Islet of Langerhans (tissue), 1 donor: ENCODE measurements at regions not wholly inside any gene's neighbourhood (a gene's known extent, or its start where the extent isn't known, plus 50 kb on each side); places are given as distances from the start of the nearest gene placed in this dataset.

ENCODE experiments used
- FAIRE-seq: peaks from one replicate; lab custom pipeline; 2011; peaks lifted over from hg19 to GRCh38; lab: Jason Lieb, UNC

DNA sequence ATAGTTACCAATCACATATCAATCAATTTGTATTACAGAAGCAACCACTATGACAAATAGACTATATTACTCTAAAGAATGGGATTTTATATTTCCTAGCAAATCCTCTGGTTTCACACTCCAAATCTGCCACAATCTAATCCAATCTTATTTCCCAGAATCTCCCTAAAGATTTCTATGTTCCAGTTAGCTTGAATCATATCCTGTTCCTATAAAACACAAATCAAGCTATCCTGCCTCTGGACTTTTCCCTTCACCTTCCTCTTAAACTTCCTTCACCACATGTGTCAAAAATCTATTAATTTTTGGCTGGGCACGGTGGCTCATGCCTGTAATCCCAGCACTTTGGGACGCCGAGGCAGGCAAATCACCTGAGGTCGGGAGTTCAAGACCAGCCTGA lies 50.0 kb downstream of the PIK3C2A start:
- no peak for FAIRE-seq

DNA sequence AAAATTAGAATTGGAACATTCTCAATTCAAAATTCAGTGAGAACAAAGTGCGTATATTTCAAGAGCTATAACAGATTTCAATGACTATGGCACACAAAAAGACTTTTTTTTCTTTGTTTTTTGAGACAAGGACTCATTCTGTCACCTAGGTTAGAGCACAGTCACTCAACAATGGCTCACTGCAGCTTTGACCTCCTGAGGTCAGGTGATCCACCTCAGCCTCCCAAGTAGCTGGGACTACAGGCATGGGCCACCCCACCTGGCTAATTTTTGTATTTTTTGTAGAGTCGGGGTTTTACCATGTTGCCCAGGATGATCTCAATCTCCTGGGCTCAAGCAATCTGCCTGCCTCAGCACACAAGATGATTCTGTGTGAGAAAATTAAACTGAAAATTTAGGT lies 51.5 kb downstream of the PIK3C2A start:
- peak; percentile 30 for FAIRE-seq

DNA sequence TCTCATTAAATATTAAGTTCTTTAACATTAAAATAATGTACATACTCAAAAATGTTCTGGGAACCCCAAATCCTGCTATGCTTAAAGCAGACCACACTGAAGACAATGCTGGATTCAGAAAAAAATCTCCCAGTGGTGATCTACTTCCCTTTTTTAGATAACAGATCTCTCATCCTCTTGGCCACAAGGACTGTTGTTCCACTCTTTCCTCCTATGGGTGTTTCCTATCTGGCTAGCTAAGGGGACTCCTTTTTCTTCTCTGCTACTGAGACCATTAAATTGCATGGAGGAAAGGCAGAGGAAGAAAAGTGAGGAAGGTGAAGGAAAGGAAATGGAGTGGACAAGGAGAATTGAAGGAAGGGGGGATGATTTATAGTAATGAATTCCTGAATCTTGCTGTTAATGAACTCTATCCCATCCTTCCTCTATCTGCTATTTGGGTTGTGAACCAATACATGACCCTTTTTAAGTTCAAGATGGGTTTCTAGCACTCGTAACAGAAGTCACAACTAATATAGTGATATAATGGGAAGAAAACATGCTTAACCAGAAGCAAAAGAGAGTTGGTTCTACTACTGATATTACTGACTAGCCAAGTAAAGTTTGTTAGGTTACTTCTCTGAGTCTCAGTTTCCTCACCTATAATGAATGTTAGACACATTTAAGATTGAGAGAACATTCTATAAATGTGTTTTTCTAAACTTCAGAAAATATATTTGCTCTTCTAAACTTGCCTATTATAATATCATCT lies 53.2 kb downstream of the PIK3C2A start:
- FAIRE-seq: no peak

DNA sequence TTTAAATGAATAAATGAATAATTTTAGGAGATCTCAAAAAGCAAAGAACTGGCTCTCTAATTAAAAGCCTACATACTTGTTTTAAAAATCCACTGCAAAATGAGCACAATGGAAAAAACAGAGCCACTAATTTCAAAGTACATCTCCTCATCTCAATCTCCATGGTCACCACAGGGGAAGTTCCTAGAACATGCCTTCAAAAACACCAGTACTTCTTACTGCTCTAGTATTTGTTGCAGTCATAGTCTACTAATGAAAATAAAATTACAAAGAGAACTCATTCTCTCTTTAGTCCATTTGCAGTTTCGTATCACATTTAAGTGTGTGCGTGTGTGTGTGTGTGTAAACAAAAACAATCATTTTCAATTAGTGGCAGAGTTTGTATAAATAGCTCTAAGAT lies 54.0 kb downstream of the PIK3C2A start:
- no peak for FAIRE-seq

DNA sequence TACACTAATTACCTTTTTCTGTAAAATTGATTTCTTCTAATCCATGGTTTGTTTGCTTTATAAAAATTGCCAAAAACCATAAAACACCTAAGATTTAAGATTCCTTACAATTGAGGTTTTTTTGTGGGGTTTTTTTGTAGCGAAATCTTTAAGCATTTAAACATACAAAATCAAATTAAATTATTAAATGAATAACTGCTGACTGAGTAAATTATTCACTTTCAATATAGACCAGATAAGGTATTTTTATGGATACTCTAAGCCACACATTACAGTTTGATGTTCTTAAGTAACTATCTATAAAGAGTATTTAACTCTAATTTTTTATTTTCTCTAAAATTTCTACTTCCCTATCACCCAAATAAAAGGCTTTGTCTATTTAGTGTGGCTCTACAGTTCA lies 55.5 kb downstream of the PIK3C2A start:
- peak; percentile 41 for FAIRE-seq

DNA sequence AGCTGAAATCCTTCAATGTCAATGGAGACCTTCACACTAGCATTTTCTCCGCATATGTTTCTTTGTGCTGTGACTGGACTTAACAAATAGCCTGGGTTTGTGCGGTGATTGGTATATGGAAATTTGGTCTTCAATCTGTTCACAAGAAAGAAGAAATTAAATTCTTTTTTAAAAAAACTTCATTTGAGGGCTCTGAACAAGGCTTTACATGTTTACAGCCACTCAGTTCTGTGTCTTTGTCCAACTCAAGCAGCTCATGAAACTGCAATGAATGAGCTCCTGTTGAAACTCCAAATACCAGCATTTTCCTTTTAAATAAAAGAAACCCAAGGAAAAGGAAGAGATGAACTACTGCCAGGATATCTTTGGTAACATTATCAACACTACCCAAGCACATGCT lies 57.3 kb downstream of the PIK3C2A start:
- no peak for FAIRE-seq

DNA sequence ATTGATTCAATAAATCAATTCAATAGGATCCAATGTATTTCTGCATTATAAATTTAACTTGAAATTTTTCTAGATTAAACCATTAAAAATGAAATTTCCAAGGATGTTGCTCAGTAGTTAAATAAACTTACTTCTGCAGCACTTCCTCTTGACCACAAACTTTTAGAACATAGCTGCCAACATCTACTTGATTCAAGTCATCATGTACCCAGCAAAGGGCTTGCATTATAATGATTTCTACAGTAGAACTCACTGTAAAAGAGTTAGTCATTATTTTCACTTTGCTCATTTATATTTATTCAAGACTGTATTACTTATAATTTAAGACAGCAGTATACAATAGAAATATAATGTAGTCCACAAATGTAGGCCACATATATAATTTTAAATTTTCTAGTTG lies 59.2 kb downstream of the PIK3C2A start:
- FAIRE-seq: no peak

DNA sequence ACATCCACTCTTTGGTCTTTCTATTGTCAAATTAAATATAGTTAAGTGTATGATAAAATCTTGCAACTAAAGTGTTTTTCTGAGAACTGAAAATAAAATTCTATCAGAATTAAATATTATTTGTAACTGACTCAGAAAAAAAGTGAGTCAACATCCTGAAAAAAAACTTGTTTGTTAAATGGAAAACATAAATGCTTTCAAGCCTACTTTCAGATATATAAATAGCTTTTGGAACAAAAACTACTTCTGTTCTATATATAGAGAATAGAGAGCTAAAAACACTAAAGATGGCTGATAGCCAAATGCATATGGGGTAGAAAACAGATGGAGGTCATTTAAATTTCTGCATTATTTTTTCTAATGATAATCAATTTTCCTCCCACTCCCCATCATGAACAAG lies 61.8 kb downstream of the PIK3C2A start:
- peak; percentile 9 for FAIRE-seq

DNA sequence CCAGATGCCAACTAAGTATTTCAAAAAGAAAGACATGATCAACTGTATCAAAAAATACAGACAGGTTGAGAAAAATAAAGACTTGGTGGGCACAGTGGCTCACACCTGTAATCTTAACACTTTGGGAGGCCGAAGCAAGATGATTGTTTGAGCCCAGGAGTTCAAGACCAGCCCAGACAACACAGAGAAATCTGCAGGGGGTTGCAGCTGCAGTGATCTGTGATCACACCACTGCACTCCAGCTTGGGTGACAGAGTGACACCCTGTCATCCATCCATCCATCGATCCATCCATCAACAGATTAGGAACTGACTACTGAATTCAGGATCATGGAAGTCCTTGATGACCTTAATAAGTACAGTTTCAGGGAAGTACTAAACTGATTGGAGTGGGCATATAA lies 65.0 kb upstream of the RPS13 start:
- FAIRE-seq: no peak

DNA sequence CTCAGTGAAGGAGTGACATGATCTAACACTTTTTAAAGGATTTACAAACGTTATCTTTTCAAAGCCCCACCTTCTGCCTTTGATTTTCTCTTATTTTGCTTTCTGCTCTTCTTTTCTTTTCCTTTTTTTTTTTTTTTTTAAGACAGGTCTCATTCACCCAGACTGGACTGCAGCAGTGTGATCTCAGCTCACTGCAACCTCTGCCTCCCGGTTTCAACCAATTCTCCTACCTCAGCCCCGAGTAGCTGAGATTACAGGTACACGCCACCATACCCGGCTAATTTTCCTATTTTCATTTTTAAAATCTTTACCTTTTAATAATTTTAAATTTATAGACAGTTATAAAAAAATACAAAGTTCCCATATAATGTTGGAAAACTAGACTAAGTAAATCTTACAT lies 63.7 kb upstream of the RPS13 start:
- no peak for FAIRE-seq

DNA sequence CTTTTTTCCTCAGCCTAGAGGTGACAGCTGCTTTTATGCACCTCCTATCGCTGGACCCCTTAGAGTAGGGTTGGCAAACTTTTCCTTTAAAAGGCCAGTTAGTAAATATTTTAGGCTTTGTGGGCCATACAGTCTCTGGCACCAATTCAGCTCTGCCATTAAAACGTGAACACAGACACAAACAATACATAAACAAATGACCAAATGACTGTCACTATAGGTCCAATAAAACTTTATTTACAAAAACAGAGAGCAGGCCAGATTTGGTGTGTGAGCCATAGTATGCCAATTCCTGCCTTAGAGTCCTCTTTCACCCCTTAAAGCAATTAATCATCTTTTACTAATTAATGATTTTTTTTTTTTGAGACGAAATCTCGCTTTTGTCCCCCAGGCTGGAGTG lies 61.1 kb upstream of the RPS13 start:
- FAIRE-seq: no peak

DNA sequence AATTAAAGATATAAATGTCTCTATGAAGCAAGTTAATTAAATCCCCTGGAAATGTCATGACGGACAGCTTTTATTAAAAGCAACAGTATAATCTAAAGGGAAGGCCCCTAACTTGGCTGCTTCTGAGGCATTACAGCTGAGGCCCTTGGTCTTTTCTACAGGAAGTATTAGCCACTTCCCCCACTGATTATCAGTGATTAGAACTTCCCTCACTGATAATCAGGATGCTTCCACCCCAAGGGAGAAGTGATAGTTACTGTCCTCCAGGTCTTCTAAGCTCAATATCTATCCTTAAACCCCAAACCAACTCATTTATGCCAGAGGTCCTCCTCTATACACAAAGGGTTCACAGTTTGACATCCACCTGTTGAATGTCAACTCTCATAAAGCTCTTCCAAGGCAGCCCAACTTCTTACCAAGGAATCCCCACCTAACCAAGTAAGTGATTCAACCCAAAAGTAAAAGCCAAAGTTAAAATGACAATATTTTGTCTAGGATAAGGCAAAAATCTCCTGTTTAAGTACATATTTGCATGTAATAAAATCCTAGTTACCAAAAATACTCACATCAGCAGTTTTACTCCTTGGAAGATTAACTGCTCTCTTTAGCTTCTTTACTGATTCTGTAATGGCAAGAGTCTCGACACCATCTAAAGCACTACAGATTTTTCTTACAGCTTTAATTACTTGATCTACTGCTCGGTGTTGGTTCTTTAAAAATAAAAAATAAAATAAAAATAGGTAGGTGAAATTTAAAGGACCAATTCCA lies 58.6 kb upstream of the RPS13 start:
- no peak for FAIRE-seq

DNA sequence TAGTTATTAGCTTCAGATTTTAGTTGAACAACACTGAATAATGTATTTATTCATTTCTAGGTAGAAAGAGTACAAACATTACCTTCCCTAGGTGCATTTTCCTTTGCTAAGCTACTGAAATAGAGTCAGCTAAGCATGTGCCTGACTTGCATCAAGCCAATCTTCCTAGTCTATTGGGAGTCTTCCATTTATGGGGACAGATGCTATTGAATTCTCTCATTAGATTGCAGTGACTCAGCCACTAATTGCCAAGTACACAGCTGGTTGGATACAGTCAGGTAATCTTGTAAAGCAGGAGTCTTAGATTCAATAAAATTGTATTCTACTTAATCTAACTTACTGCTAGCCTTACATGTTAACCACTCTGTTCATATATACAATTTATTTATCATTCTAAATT lies 55.2 kb upstream of the RPS13 start:
- peak; percentile 100 for FAIRE-seq

DNA sequence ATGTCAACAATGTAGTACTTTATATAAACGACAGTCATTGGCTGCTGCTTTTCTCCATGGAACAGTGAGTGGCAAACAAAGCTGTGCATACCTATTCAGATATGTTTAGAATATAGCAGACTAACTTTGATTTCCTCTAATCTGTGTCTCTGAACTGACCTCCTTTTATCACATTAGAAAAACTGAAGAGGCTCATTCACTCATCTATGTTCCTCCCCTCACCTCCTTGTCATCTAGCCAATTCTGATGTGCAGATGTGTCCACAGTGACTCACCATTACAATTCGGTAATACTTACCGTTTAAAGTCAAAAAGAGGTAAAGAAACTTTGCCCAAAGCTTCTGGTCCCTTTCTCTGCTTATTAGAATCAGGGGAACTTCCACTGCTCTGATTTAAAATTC lies 51.5 kb upstream of the RPS13 start:
- peak; percentile 49 for FAIRE-seq
